ENCODE measurements at regions not wholly inside any gene's neighbourhood (a gene's known extent, or its start where the extent isn't known, plus 50 kb on each side); places are given as distances from the start of the nearest gene placed in this dataset.
A peak's percentile ranks its signal among the peaks of the same experiment; 100 is the strongest.

DNA sequence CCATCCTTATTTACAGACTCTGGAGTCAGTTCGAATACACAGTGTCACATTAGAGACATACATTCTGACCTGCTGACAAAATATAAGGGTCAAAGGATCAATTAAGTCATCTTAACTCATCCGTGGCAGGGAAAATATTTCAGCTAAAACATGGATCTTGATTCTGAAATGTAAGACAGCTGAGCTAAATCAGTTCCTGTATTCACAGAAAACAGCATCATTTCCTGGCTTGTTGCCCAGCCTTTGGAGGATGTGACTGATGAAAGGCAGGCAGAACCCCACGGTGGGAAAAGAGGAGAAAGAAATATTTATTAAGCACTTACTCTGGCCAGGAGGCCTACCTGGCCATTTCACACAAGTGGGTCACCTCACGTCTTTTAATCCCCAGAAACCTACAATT is 101.9 kb downstream of the GAS2L3 start:
- peaks cover 0 to 6% (median 0%) of the 10 kb centered on the region in 3 donors for H3K4me1 ChIP-seq (ENCODE audit: control insufficient read depth in 2 of 3, insufficient read depth in 2 of 3, low read depth in 1 of 3, low read length in 3 of 3)
- intact Hi-C loops (cut with DNase I), result no loop called here
- H3K9ac ChIP-seq (ENCODE audit: low read length in 3 of 3), result no peak overlapping the region
- no peaks in the 10 kb centered on the region for H3K36me3 ChIP-seq (ENCODE audit: control insufficient read depth in 2 of 3, insufficient read depth in 3 of 3, low read length in 3 of 3)
- no peak overlapping the region for H3K4me3 ChIP-seq (ENCODE audit: low read length in 3 of 3)
- FAIRE-seq (no peak), DNase-seq (peak in 3 of 5 donors; percentile 20 to 79 (median 51))
- H3K9me3 ChIP-seq (ENCODE audit: control insufficient read depth in 2 of 3, insufficient read depth in 1 of 3, low read length in 3 of 3), result no peaks in the 10 kb centered on the region
- no peaks in the 10 kb centered on the region for H3K27me3 ChIP-seq (ENCODE audit: control insufficient read depth, insufficient read depth, low read length)
- TF ChIP-seq, protein P1, sequence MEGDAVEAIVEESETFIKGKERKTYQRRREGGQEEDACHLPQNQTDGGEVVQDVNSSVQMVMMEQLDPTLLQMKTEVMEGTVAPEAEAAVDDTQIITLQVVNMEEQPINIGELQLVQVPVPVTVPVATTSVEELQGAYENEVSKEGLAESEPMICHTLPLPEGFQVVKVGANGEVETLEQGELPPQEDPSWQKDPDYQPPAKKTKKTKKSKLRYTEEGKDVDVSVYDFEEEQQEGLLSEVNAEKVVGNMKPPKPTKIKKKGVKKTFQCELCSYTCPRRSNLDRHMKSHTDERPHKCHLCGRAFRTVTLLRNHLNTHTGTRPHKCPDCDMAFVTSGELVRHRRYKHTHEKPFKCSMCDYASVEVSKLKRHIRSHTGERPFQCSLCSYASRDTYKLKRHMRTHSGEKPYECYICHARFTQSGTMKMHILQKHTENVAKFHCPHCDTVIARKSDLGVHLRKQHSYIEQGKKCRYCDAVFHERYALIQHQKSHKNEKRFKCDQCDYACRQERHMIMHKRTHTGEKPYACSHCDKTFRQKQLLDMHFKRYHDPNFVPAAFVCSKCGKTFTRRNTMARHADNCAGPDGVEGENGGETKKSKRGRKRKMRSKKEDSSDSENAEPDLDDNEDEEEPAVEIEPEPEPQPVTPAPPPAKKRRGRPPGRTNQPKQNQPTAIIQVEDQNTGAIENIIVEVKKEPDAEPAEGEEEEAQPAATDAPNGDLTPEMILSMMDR (IDR thresholded peaks at IDR 0.05; ENCODE audit: borderline replicate concordance, extremely low read depth, insufficient read depth), result no peak
- no peak overlapping the region for H3K27ac ChIP-seq (ENCODE audit: low read depth in 2 of 2, low read length in 2 of 2)

DNA sequence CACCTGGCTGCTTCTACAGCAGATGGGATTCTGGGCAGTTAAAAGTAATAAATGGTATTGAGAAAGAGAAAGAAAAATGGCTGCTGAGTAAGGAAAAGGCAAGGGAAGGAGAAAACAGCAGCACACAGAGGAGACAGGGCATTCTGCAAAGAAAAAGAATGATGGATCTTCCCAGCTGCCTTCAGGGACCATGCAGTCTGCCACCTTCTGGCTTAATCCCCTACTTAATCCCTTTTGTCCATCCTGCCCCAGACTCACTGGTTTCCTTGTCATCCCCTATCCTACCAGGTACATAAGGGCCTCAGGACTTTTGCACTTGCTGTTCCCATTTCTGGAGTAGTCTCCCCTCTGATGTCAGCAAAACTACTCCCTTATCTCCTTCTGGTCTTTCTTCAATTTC is 107.6 kb downstream of the GAS2L3 start:
- TF ChIP-seq, protein P1 (IDR thresholded peaks at IDR 0.05; ENCODE audit: borderline replicate concordance, extremely low read depth, insufficient read depth), result no peak
- FAIRE-seq (no peak), DNase-seq (no peak)
- Histone ChIP-seq H3K9me3 (ENCODE audit: control insufficient read depth in 2 of 3, insufficient read depth in 1 of 3, low read length in 3 of 3) (peaks cover 0 to 2% (median 0%) of the 10 kb centered on the region in 3 donors), H3K4me3 (ENCODE audit: low read length in 3 of 3) (no peak overlapping the region), H3K9ac (ENCODE audit: low read length in 3 of 3) (no peak overlapping the region), H3K36me3 (ENCODE audit: control insufficient read depth in 2 of 3, insufficient read depth in 3 of 3, low read length in 3 of 3) (no peaks in the 10 kb centered on the region), H3K27ac (ENCODE audit: low read depth in 2 of 2, low read length in 2 of 2) (no peak overlapping the region), H3K4me1 (ENCODE audit: control insufficient read depth in 2 of 3, insufficient read depth in 2 of 3, low read depth in 1 of 3, low read length in 3 of 3) (no peaks in the 10 kb centered on the region), H3K27me3 (ENCODE audit: control insufficient read depth, insufficient read depth, low read length) (no peaks in the 10 kb centered on the region)
- intact Hi-C loops (cut with DNase I), result no loop called here

DNA sequence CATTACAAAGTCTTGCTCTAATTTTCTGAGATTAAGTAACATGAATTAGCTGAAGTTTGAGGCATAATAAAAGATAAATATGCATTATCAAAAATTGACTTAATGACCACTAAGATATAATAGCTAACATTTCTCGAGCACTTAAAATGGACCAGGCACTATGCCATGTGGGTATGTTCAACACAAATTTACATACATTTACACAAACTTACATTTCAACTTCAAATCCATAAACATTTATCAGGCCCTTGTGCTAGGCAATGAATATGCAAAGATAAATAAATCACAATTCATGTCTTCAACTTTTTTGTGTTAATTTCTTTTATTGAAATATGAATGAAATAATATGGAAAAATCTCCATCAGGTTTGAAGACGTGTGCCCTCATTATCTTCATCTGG is 108.7 kb downstream of the GAS2L3 start:
- DNase-seq, result no peak
- H3K4me1 ChIP-seq (ENCODE audit: control insufficient read depth in 2 of 3, insufficient read depth in 2 of 3, low read depth in 1 of 3, low read length in 3 of 3), result no peaks in the 10 kb centered on the region
- no peak overlapping the region for H3K9ac ChIP-seq (ENCODE audit: low read length in 3 of 3)
- intact Hi-C loops (cut with DNase I), result no loop called here
- no peaks in the 10 kb centered on the region for H3K27me3 ChIP-seq (ENCODE audit: control insufficient read depth, insufficient read depth, low read length)
- FAIRE-seq, result no peak
- H3K27ac ChIP-seq (ENCODE audit: low read depth in 2 of 2, low read length in 2 of 2), result no peak overlapping the region
- TF ChIP-seq, protein P1 (IDR thresholded peaks at IDR 0.05; ENCODE audit: borderline replicate concordance, extremely low read depth, insufficient read depth), result no peak
- H3K9me3 ChIP-seq (ENCODE audit: control insufficient read depth in 2 of 3, insufficient read depth in 1 of 3, low read length in 3 of 3), result peaks cover 0 to 2% (median 0%) of the 10 kb centered on the region in 3 donors
- no peaks in the 10 kb centered on the region for H3K36me3 ChIP-seq (ENCODE audit: control insufficient read depth in 2 of 3, insufficient read depth in 3 of 3, low read length in 3 of 3)
- H3K4me3 ChIP-seq (ENCODE audit: low read length in 3 of 3), result no peak overlapping the region

DNA sequence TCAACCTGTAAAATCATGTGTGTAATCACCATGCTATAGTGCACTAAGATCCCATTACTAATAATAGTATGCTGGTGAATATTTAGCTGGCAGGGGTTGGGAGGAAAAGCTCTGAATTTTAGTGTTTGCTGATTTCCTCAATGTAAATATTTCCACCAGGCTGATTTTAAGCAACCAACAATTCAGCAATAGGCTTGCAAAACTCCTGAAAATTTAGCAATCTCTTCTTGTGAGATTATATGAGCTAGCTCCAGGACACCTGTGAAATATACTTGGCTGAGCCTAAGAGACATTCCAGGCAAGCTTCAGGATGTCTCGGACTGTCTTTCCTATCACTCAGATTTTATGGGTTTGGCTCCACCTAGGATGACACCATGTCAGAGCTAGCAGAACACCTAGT is 106.9 kb upstream of the ANO4 start:
- TF ChIP-seq, protein P1 (IDR thresholded peaks at IDR 0.05; ENCODE audit: borderline replicate concordance, extremely low read depth, insufficient read depth), result no peak
- Histone ChIP-seq H3K4me1 (ENCODE audit: control insufficient read depth in 2 of 3, insufficient read depth in 2 of 3, low read depth in 1 of 3, low read length in 3 of 3) (no peaks in the 10 kb centered on the region), H3K27me3 (ENCODE audit: control insufficient read depth, insufficient read depth, low read length) (no peaks in the 10 kb centered on the region), H3K36me3 (ENCODE audit: control insufficient read depth in 2 of 3, insufficient read depth in 3 of 3, low read length in 3 of 3) (no peaks in the 10 kb centered on the region), H3K9ac (ENCODE audit: low read length in 3 of 3) (no peak overlapping the region), H3K4me3 (ENCODE audit: low read length in 3 of 3) (no peak overlapping the region), H3K9me3 (ENCODE audit: control insufficient read depth in 2 of 3, insufficient read depth in 1 of 3, low read length in 3 of 3) (peaks cover 0 to 2% (median 0%) of the 10 kb centered on the region in 3 donors), H3K27ac (ENCODE audit: low read depth in 2 of 2, low read length in 2 of 2) (no peak overlapping the region)
- intact Hi-C loops (cut with DNase I), result no loop called here
- FAIRE-seq (no peak), DNase-seq (no peak)
